GM23248 (cell line): ENCODE measurements at regions not wholly inside any gene's neighbourhood (a gene's known extent, or its start where the extent isn't known, plus 50 kb on each side); places are given as distances from the start of the nearest gene placed in this dataset.

Source experiments
- EZH2 ChIP-seq: fragments of 200-600 bp; sonication (generic); IDR thresholded peaks from 2 replicates; pipeline ENCODE4 v1.6.1; 2018; ENCODE audit warnings: antibody characterized with exemption, mild to moderate bottlenecking; ENCODE audit not compliant: insufficient read depth, poor library complexity, severe bottlenecking
- EZH2phosphoT487 ChIP-seq: fragments of 200-600 bp; sonication (generic); IDR thresholded peaks from 2 replicates; pipeline ENCODE4 v1.6.1; 2018; ENCODE audit warnings: antibody characterized with exemption, moderate library complexity, mild to moderate bottlenecking, low read depth; ENCODE audit not compliant: insufficient read depth

DNA sequence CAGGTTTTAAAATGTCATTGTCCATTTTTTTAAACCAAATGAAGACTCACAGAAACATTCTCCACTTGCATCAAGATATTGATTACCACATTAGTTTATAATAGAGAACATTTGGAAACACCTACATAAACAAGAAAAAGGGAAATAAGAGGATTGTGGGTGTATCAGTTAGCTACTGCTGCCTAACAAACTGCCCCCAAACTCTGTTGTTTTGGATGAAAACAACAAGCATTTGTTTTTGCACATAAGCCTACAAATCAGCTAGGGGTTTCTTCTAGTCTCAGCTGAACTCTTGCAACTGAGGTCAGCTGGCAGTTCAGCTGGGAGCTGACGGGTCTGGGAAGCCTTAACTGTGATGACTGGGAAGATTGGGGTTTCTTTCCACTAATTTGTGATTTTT is 464.4 kb downstream of the COG6 start:
- TF ChIP-seq EZH2phosphoT487, result no peak
- TF ChIP-seq EZH2, result no peak
